Stimulated activated naive CD8-positive, alpha-beta T cell treated with anti-CD3 and anti-CD28 coated beads, Interleukin-15, Interleukin-2, amounts not matched to agents 100 U/mL and 50 U/mL, for 24 hours (primary cell): ENCODE measurements at regions not wholly inside any gene's neighbourhood (a gene's known extent, or its start where the extent isn't known, plus 50 kb on each side); places are given as distances from the start of the nearest gene placed in this dataset.
"Not testable (repeated sequence)": the region's sequence is repeated elsewhere in the genome, so short reads cannot be mapped to it uniquely, and the experiment has no call there.

Source experiments
- ATAC-seq: fragments of 150-1000 bp; cut with Tn5 transposase; one replicate; pipeline ENCODE4 v1.10.0; 2021
- DNase-seq: peaks from one replicate; pipeline ENCODE4 v3.0.0; 2021

GRCh38 chr2:17065536-17065935 lies 399.9 kb upstream of the CYRIA start:
- ATAC-seq (no peak), DNase-seq (no peak)

- DNase-seq = no peak
- ATAC-seq = no peak
Measured at GRCh38 chr2:17061028-17061427, 395.4 kb upstream of the CYRIA start.

- DNase-seq = no peak
- ATAC-seq = no peak
Measured at GRCh38 chr2:17059458-17059857, 393.8 kb upstream of the CYRIA start.

GRCh38 chr2:17058772-17059402 lies 393.3 kb upstream of the CYRIA start:
- no peak for DNase-seq
- ATAC-seq = no peak

- DNase-seq = no peak
- ATAC-seq = no peak
Measured at GRCh38 chr2:17057109-17058017, 391.7 kb upstream of the CYRIA start.

- ATAC-seq (no peak), DNase-seq (no peak)
Measured at GRCh38 chr2:17056236-17056635, 390.6 kb upstream of the CYRIA start.

- ATAC-seq = no peak
- DNase-seq = no peak
Measured at GRCh38 chr2:17052001-17052400, 386.4 kb upstream of the CYRIA start.

- no peak for ATAC-seq
- DNase-seq = no peak
Measured at GRCh38 chr2:17051538-17051937, 385.9 kb upstream of the CYRIA start.

GRCh38 chr2:17043173-17043572 lies 377.5 kb upstream of the CYRIA start:
- DNase-seq (no peak), ATAC-seq (no peak)

GRCh38 chr2:17036361-17036760 lies 370.7 kb upstream of the CYRIA start:
- ATAC-seq = no peak

GRCh38 chr2:17035010-17035409 lies 369.4 kb upstream of the CYRIA start:
- DNase-seq (no peak), ATAC-seq (no peak)

More at GRCh38 chr2:17036361-17036760, 370.7 kb upstream of the CYRIA start:
- no peak for DNase-seq

- no peak for DNase-seq
- no peak for ATAC-seq
Measured at GRCh38 chr2:17030047-17030446, 364.4 kb upstream of the CYRIA start.

- ATAC-seq = no peak
- no peak for DNase-seq
Measured at GRCh38 chr2:17012297-17012696, 346.7 kb upstream of the CYRIA start.

- DNase-seq (no peak), ATAC-seq (no peak)
Measured at GRCh38 chr2:17010104-17010503, 344.5 kb upstream of the CYRIA start.

GRCh38 chr2:17000184-17000482 lies 334.5 kb upstream of the CYRIA start:
- no peak for DNase-seq
- no peak for ATAC-seq

- ATAC-seq (no peak), DNase-seq (no peak)
Measured at GRCh38 chr2:16999347-17000183, 333.9 kb upstream of the CYRIA start.

- ATAC-seq = no peak
Measured at GRCh38 chr2:16978301-16978700, 312.7 kb upstream of the CYRIA start.

GRCh38 chr2:16974688-16975087 lies 309.1 kb upstream of the CYRIA start:
- ATAC-seq (no peak), DNase-seq (no peak)

More at GRCh38 chr2:16978301-16978700, 312.7 kb upstream of the CYRIA start:
- DNase-seq = no peak

GRCh38 chr2:16973586-16974286 lies 308.1 kb upstream of the CYRIA start:
- DNase-seq = no peak
- no peak for ATAC-seq

- no peak for ATAC-seq
- DNase-seq = no peak
Measured at GRCh38 chr2:16972276-16972675, 306.6 kb upstream of the CYRIA start.

- ATAC-seq (no peak), DNase-seq (no peak)
Measured at GRCh38 chr2:16971722-16972234, 306.1 kb upstream of the CYRIA start.

GRCh38 chr2:16970948-16971347 lies 305.3 kb upstream of the CYRIA start:
- not testable (repeated sequence) for DNase-seq, ATAC-seq
